GM12875 (cell line): ENCODE measurements at regions not wholly inside any gene's neighbourhood (a gene's known extent, or its start where the extent isn't known, plus 50 kb on each side); places are given as distances from the start of the nearest gene placed in this dataset.

ENCODE experiments used
- H3K4me3 ChIP-seq: one replicate; pipeline ENCODE4 v1.5.1; 2011; ENCODE audit warnings: low read depth, low read length, control low read depth
- CTCF ChIP-seq: IDR thresholded peaks from 2 replicates; pipeline ENCODE4 v1.5.1; 2011; ENCODE audit warnings: low read depth, mild to moderate bottlenecking, control low read depth, inconsistent platforms, low read length, moderate library complexity, borderline replicate concordance; ENCODE audit not compliant: insufficient read depth

DNA sequence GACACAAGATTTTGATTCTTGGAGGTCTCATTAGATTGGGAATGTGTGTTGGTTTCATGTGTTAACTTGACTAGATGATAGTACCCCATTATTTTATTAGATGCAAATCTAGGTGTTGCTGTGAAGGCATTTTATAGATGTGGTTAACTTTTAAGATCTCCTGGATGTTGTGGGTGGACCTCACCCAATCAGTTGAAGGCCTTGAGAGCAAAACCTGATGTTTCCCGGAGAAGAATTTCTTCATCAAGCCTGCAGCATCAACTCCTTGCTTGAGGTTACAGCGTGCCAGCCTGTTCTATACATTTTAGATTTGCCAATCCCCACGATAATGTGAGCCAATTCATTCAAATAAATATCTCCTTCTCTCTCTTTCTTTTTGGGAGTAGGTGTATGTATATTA, 66.8 kb upstream of the EXOC2 start:
- TF ChIP-seq CTCF: no peak
- H3K4me3 ChIP-seq: no peak overlapping the region

DNA sequence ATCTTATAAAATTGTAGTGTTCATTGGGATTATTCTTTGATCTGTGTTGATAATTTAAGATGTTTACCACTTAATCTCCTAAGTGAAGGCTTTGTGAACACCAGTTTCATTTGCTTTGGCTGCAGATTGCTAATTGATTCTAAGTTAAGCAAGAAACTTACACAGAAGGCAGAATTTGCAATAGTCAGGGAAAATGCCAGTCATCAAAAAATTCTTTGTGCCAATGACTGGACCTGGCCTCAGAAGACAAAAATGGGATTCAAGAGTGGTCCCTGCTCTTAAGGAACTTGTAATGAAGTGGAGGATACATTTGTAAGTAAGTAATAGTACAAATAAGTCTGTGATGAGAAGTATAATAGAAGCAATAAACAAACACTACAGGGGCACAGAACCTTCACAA, 63.3 kb upstream of the EXOC2 start:
- no peak for TF ChIP-seq CTCF

DNA sequence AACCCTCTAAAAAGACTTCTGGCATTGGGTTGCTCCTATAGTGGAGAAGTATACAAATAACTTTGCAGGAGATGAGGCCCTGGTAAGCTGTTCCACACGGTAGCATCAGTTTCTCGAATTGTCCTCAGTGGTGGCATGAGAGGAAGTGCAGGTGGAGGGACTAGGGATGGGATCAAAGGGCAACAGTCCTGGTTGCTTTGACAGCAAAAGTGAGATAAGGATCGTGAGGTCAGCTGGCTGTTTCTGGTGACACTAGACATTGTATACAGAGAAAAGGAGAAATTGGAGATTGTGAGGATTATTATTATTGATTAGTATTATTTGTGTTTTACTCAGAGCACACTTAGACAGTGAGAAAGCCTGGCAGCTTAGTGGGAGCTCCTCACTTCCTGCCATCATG, 61.3 kb upstream of the EXOC2 start:
- no peak for TF ChIP-seq CTCF
- no peak overlapping the region for H3K4me3 ChIP-seq

More for the DNA sequence above, 63.3 kb upstream of the EXOC2 start:
- H3K4me3 ChIP-seq: no peak overlapping the region

DNA sequence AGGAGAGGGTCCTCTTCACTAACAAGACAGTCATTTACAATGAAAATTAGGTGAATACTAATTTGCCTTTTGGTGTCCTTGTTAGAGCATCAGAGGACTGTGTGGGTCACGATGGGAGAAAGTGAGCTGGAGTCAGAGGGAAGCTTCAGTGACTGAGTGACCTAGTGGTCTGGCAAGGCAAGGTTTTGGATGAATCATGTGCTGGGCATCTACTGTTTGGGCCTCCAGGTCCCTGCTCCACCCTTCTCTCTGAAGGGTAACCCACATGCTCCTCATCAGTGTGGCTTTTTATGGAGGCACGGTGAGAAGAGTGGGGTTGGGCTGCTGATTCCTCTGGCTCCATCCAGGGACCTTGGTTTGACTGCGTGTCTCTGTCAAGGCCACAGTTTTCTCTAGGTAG, 60.5 kb upstream of the EXOC2 start:
- no peak for TF ChIP-seq CTCF
- H3K4me3 ChIP-seq: no peak overlapping the region

GRCh38 chr6:752438-752837, 59.5 kb upstream of the EXOC2 start:
- H3K4me3 ChIP-seq: no peak overlapping the region
- TF ChIP-seq CTCF: no peak

GRCh38 chr6:751765-752164, 58.8 kb upstream of the EXOC2 start:
- H3K4me3 ChIP-seq: no peak overlapping the region
- TF ChIP-seq CTCF: no peak

- TF ChIP-seq CTCF: no peak
These were observed 55.0 kb upstream of the EXOC2 start for GRCh38 chr6:747921-748320.

More at GRCh38 chr6:747921-748320, 55.0 kb upstream of the EXOC2 start:
- H3K4me3 ChIP-seq: no peak overlapping the region
